ENCODE measurements at regions not wholly inside any gene's neighbourhood (a gene's known extent, or its start where the extent isn't known, plus 50 kb on each side); places are given as distances from the start of the nearest gene placed in this dataset.

DNA sequence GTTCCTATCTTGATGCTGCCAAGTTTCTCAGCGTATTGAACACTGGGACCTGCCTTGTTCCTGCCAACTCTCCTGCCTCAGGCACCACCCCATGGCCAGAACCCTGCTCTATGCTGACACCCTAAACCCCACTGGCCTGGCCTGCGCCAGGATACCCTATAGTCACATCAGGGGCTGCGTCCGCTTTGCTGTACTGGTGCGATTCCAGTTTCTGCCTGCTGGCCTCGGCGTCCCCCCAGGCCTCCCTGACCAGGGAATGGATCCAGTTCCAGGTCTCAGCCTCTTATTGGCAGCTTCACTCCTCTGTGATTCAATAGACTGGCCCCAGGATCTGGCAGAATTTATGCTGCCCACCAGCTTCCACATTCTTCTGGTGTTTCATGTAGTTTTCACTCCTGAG lies 55.0 kb downstream of the GPR6 start:
- Histone ChIP-seq H3K27ac (ENCODE audit: insufficient read depth, low read length, poor library complexity, severe bottlenecking) (no peak overlapping the region), H3K9me3 (ENCODE audit: control insufficient read depth, low read length) (no peaks in the 10 kb centered on the region), H3K27me3 (replicated peaks; ENCODE audit: control insufficient read depth, insufficient read depth, low read length, poor library complexity, severe bottlenecking) (no peaks in the 10 kb centered on the region), H3K4me3 (ENCODE audit: insufficient read depth, low read depth, low read length, poor library complexity, severe bottlenecking) (no peak overlapping the region), H3K4me1 (ENCODE audit: control insufficient read depth, insufficient read depth, low read length, poor library complexity, severe bottlenecking) (no peaks in the 10 kb centered on the region), H3K36me3 (ENCODE audit: control insufficient read depth, insufficient read depth, low read length) (no peaks in the 10 kb centered on the region)
- DNase-seq: no peak

DNA sequence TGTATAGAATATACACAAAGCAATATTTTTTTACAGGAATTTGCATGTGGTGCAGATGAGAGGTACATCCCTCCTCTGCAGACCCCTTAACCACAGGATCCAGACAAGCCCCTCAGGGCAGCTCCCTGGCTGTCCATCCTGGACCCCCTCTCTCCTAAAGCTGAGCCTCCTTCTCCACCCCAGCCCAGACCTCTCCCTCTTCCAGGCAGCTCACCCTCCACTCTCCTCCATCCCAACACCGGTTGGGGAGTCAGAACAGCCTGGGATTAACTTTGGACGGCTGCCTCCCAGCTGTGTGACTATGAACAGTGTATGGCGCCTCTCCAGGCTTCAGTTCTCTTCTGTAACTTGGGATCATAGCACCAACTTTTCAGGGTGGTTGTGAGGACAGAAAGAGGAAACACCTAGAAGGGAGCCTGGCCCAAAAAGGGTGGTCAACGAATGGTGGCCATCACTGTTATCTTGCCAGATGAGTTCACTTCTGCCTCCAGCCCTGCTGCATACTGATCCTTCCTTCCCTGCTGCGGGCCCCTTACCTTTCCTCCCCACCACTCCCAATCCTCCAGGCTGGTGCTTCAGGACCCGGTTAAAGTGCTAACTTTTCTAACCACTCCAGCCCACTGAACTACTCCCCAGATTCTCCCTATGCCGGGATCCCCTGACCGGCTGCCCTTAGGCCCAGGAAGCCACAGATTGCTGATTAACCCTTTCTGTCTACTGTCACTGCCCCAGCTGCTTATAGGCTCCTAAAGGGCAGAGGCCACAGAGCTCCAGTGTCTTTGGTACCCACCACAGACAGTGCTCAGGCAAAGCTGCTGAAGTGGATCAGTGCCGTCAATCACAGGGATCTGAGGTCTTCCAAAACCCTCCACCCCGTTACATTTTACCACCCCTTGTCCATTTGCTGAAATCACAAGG lies 55.9 kb downstream of the GPR6 start:
- no peak for DNase-seq
- no peaks in the 10 kb centered on the region for H3K27me3 ChIP-seq (replicated peaks; ENCODE audit: control insufficient read depth, insufficient read depth, low read length, poor library complexity, severe bottlenecking)
- H3K9me3 ChIP-seq (ENCODE audit: control insufficient read depth, low read length): no peaks in the 10 kb centered on the region
- no peaks in the 10 kb centered on the region for H3K4me1 ChIP-seq (ENCODE audit: control insufficient read depth, insufficient read depth, low read length, poor library complexity, severe bottlenecking)
- no peak overlapping the region for H3K4me3 ChIP-seq (ENCODE audit: insufficient read depth, low read depth, low read length, poor library complexity, severe bottlenecking)
- H3K36me3 ChIP-seq (ENCODE audit: control insufficient read depth, insufficient read depth, low read length): no peaks in the 10 kb centered on the region
- H3K27ac ChIP-seq (ENCODE audit: insufficient read depth, low read length, poor library complexity, severe bottlenecking): no peak overlapping the region

DNA sequence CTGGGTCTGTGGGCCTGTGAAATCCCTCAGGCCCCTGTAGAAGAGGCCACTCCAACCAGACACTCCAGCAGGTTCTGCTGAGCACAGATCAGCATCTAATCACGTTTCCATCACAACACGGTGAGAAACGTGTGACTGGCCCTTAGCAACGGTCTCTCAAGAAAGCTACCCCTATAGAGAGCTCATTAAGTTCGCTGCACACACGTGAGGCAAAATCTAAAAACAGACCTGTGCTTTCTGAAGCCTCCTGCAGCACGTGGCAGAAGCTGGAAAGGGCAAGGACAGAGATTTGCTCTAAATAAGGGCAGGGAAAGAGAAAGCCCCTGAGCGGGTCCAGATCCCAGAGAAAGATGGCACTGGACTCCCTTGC lies 56.5 kb downstream of the GPR6 start:
- no peaks in the 10 kb centered on the region for H3K36me3 ChIP-seq (ENCODE audit: control insufficient read depth, insufficient read depth, low read length)
- no peaks in the 10 kb centered on the region for H3K4me1 ChIP-seq (ENCODE audit: control insufficient read depth, insufficient read depth, low read length, poor library complexity, severe bottlenecking)
- DNase-seq: no peak
- no peaks in the 10 kb centered on the region for H3K27me3 ChIP-seq (replicated peaks; ENCODE audit: control insufficient read depth, insufficient read depth, low read length, poor library complexity, severe bottlenecking)
- no peaks in the 10 kb centered on the region for H3K9me3 ChIP-seq (ENCODE audit: control insufficient read depth, low read length)
- no peak overlapping the region for H3K27ac ChIP-seq (ENCODE audit: insufficient read depth, low read length, poor library complexity, severe bottlenecking)
- H3K4me3 ChIP-seq (ENCODE audit: insufficient read depth, low read depth, low read length, poor library complexity, severe bottlenecking): no peak overlapping the region

DNA sequence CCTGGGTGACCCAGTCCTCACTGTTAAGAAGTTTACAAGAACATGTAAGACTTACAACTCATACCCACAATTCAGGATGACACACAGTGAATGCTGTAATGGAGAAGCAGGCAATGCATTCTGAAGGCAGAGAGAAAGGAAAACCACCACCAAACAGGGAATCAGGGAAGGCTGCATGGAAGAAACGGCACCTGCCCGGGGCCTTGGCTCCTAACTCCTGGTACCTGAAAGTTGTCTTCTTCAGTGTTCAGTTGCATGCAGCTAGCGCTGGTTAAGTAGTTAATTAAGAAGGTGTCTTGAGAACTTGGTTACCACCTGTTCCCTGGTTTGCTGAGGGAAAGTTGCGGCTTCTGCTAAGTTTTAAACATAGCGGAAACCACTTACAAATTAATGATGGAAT lies 57.2 kb downstream of the GPR6 start:
- Histone ChIP-seq H3K9me3 (ENCODE audit: control insufficient read depth, low read length) (no peaks in the 10 kb centered on the region), H3K27ac (ENCODE audit: insufficient read depth, low read length, poor library complexity, severe bottlenecking) (no peak overlapping the region), H3K27me3 (replicated peaks; ENCODE audit: control insufficient read depth, insufficient read depth, low read length, poor library complexity, severe bottlenecking) (no peaks in the 10 kb centered on the region), H3K4me1 (ENCODE audit: control insufficient read depth, insufficient read depth, low read length, poor library complexity, severe bottlenecking) (peaks cover 3% of the 10 kb centered on the region), H3K4me3 (ENCODE audit: insufficient read depth, low read depth, low read length, poor library complexity, severe bottlenecking) (no peak overlapping the region), H3K36me3 (ENCODE audit: control insufficient read depth, insufficient read depth, low read length) (no peaks in the 10 kb centered on the region)
- DNase-seq: no peak

DNA sequence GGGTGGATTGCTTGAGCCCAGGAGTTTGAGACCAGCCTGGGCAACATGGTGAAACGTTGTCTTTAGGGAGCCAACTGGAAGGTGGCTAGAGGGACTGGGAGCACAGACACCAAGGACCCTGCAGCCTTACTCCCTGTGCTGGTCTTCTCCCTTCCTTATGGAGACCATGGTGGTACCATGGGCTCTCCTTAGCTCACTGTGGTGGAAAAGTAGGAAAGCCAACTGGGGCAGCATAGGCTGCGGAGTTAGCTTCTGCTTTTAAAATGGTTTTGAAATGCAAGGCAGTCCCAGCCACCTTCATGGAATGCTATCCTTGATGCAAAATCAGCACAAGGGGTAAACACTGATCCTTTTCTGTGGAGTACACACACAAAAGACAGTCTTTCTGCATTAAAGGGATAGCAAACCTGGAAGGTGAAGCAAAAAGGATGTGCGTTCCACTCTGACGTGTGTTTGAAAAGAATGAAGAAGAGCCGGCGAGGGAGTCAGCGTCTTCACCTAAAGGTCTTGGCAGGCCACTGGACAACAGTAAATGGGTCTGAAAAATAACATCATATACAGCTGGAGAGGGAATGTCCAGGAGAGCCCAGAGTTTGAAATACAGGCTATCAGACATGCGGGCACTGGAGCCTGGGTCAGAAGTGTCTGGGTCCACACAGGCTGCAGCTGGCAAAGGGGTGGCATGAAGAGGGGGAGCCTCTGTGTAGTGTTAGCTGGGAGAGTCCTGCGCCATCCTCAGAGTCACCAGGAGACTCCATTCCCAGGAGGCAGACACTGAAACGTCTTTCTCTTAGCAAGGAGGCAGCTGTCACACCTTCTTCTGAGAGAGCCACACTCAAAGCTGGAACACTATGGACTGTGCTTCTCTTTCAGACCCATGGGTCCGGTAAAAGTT lies 58.5 kb downstream of the GPR6 start:
- Histone ChIP-seq H3K27me3 (replicated peaks; ENCODE audit: control insufficient read depth, insufficient read depth, low read length, poor library complexity, severe bottlenecking) (no peaks in the 10 kb centered on the region), H3K4me3 (ENCODE audit: insufficient read depth, low read depth, low read length, poor library complexity, severe bottlenecking) (no peak overlapping the region), H3K9me3 (ENCODE audit: control insufficient read depth, low read length) (no peaks in the 10 kb centered on the region), H3K4me1 (ENCODE audit: control insufficient read depth, insufficient read depth, low read length, poor library complexity, severe bottlenecking) (peaks cover 3% of the 10 kb centered on the region), H3K27ac (ENCODE audit: insufficient read depth, low read length, poor library complexity, severe bottlenecking) (no peak overlapping the region), H3K36me3 (ENCODE audit: control insufficient read depth, insufficient read depth, low read length) (no peaks in the 10 kb centered on the region)
- no peak for DNase-seq

DNA sequence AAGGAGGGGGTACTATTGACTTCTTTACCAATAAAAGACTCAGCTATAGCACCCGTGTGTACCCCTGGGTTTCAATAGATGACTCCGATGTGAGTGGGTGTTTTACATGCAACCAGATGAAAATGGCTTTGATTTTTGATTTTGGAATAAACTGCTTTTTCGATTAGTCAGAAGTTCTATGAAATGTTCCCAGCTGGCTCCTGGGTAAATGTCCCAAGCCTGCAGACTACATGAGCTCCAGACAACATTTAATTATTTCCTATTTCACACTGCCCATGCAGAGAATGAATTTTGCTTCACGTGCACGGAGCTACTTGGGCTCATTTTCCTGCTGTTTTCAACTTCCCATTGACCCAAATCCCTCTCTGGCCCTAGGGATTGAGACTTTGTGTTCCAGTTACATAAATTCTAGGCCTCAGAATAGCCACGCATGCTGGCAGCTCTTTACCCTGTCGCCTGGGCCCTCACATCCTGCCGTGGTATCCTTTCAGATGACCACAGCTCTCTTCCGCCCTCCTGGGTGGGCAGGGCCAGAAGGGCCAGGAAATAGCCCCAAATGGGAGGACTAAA lies 59.7 kb downstream of the GPR6 start:
- Histone ChIP-seq H3K4me1 (ENCODE audit: control insufficient read depth, insufficient read depth, low read length, poor library complexity, severe bottlenecking) (peaks cover 3% of the 10 kb centered on the region), H3K4me3 (ENCODE audit: insufficient read depth, low read depth, low read length, poor library complexity, severe bottlenecking) (no peak overlapping the region), H3K27me3 (replicated peaks; ENCODE audit: control insufficient read depth, insufficient read depth, low read length, poor library complexity, severe bottlenecking) (no peaks in the 10 kb centered on the region), H3K27ac (ENCODE audit: insufficient read depth, low read length, poor library complexity, severe bottlenecking) (no peak overlapping the region), H3K9me3 (ENCODE audit: control insufficient read depth, low read length) (no peaks in the 10 kb centered on the region), H3K36me3 (ENCODE audit: control insufficient read depth, insufficient read depth, low read length) (no peaks in the 10 kb centered on the region)
- DNase-seq: no peak

DNA sequence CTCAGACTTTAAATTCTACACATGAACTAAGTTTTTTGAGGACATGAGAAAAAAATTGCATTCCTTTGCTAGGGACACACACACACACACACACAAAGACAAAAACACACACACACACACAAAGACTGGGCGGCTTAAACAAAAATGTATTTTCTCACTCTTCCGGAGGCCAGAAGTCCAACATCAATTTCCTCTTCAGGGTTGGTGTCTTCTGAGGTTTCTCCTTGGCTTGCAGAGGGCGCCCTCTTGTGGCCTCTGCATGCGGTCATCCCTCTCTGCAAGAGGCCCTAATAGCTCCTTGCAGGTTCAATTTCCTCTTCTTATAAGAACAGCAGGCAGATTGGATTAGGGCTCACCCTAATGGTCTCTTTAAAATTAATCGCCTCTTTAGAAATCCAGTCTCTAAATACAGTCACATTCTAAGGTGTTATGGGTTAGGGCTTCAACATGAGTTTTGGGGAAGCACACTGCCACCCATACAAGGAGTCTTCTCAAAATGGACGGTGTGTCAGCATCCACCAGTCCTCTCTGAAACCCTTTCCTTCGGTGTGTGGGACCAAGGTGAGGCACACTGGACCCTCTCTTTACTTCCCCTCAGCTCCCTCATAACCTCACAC lies 61.4 kb downstream of the GPR6 start:
- no peaks in the 10 kb centered on the region for H3K9me3 ChIP-seq (ENCODE audit: control insufficient read depth, low read length)
- no peaks in the 10 kb centered on the region for H3K36me3 ChIP-seq (ENCODE audit: control insufficient read depth, insufficient read depth, low read length)
- H3K27ac ChIP-seq (ENCODE audit: insufficient read depth, low read length, poor library complexity, severe bottlenecking): peak overlapping the region; percentile 53
- DNase-seq: peak; percentile 40 to 69 (median 51)
- H3K4me3 ChIP-seq (ENCODE audit: insufficient read depth, low read depth, low read length, poor library complexity, severe bottlenecking): peak overlapping the region; percentile 61
- no peaks in the 10 kb centered on the region for H3K27me3 ChIP-seq (replicated peaks; ENCODE audit: control insufficient read depth, insufficient read depth, low read length, poor library complexity, severe bottlenecking)
- peaks cover 3% of the 10 kb centered on the region for H3K4me1 ChIP-seq (ENCODE audit: control insufficient read depth, insufficient read depth, low read length, poor library complexity, severe bottlenecking)

DNA sequence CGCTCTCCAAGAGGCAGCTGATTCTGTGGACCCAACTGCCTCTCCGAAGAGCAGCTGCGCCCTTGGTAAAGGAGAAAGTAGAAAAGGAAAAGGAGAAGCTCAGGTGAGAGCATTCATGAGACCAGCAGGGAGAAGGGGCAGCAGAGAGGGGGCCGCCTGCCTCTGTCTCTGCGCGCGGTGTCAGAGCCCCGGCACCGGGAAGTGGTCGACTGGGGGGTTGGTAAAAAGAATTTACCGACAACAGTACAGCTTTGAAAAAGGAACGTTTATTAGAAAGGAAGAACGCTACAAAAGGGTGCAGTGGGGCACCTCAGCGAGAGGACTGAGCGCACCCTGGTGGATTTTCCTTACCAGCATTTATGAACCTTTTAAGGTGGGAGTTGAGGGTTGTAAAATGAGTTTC lies 61.9 kb downstream of the GPR6 start:
- peaks cover 3% of the 10 kb centered on the region for H3K4me1 ChIP-seq (ENCODE audit: control insufficient read depth, insufficient read depth, low read length, poor library complexity, severe bottlenecking)
- H3K4me3 ChIP-seq (ENCODE audit: insufficient read depth, low read depth, low read length, poor library complexity, severe bottlenecking): peak overlapping the region; percentile 61
- no peaks in the 10 kb centered on the region for H3K27me3 ChIP-seq (replicated peaks; ENCODE audit: control insufficient read depth, insufficient read depth, low read length, poor library complexity, severe bottlenecking)
- H3K27ac ChIP-seq (ENCODE audit: insufficient read depth, low read length, poor library complexity, severe bottlenecking): peak overlapping the region; percentile 53
- H3K36me3 ChIP-seq (ENCODE audit: control insufficient read depth, insufficient read depth, low read length): no peaks in the 10 kb centered on the region
- no peaks in the 10 kb centered on the region for H3K9me3 ChIP-seq (ENCODE audit: control insufficient read depth, low read length)
- peak in 2 of 3 donors; percentile 5 to 8 for DNase-seq

DNA sequence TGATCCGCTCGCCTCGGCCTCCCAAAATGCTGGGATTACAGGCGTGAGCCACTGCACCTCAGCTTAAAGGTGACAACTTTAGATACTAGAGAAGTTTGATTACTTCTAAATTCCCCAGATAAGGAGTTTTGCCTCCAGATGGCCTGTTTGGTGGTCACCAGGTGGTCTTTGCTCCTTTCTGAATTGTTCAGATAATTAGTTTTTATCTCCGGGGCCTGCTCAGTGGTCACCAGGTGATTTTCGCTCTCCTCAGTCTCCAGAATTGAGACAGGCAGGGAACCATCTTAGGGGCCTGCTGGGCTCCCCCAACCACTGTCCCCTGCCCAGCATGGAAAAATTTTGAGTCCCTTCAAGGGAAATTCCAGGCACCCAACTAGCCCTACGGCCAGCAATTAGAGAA lies 62.6 kb downstream of the GPR6 start:
- Histone ChIP-seq H3K36me3 (ENCODE audit: control insufficient read depth, insufficient read depth, low read length) (no peaks in the 10 kb centered on the region), H3K27me3 (replicated peaks; ENCODE audit: control insufficient read depth, insufficient read depth, low read length, poor library complexity, severe bottlenecking) (no peaks in the 10 kb centered on the region), H3K27ac (ENCODE audit: insufficient read depth, low read length, poor library complexity, severe bottlenecking) (no peak overlapping the region), H3K9me3 (ENCODE audit: control insufficient read depth, low read length) (no peaks in the 10 kb centered on the region), H3K4me3 (ENCODE audit: insufficient read depth, low read depth, low read length, poor library complexity, severe bottlenecking) (no peak overlapping the region), H3K4me1 (ENCODE audit: control insufficient read depth, insufficient read depth, low read length, poor library complexity, severe bottlenecking) (peaks cover 3% of the 10 kb centered on the region)
- DNase-seq: no peak

All from effector memory CD4-positive, alpha-beta T cell (primary cell).